Lower leg skin (tissue), 4 donors: ENCODE measurements at regions not wholly inside any gene's neighbourhood (a gene's known extent, or its start where the extent isn't known, plus 50 kb on each side); places are given as distances from the start of the nearest gene placed in this dataset.

Source experiments
- DNase-seq, 2 donors: peaks; one replicate each; pipeline ENCODE4 v3.0.0-alpha.2; 2019; ENCODE audit warnings: low spot score in 2 of 2
- H3K4me3 ChIP-seq: fragments of 200-600 bp; sonication (generic); 2 replicates; pipeline ENCODE4 v1.5.1; 2017; ENCODE audit warnings: mild to moderate bottlenecking, low read depth; ENCODE audit not compliant: poor library complexity, severe bottlenecking
- CTCF ChIP-seq, 3 donors: fragments of 450-650 bp; IDR thresholded peaks; one replicate each; pipeline ENCODE4 v1.5.1; 2016; ENCODE audit warnings: antibody characterized with exemption in 3 of 3, mild to moderate bottlenecking in 3 of 3, moderate library complexity in 2 of 3
- POLR2A ChIP-seq, 2 donors: fragments of 450-650 bp; IDR thresholded peaks; one replicate each; pipeline ENCODE4 v1.6.1; 2016 to 2017; ENCODE audit warnings: antibody characterized with exemption in 2 of 2, mild to moderate bottlenecking in 1 of 2, moderate library complexity in 1 of 2
- WGBS, 2 donors: methylation state at CpG; one replicate each; pipeline ENCODE4 v1.1.5; 2018; 5-methylcytosine and 5-hydroxymethylcytosine counted together
- intact Hi-C: fragments of 100-400 bp; cut with DNase I; formaldehyde crosslinking; loops from one replicate; pipeline ENCODE4 v1.15.0; 2023; ENCODE audit warnings: low total_unique reads

GRCh38 chr13:80196756-80197155 lies 144.2 kb downstream of the SPRY2 start:
- DNase-seq: no peak
- no peak overlapping the region for H3K4me3 ChIP-seq
- 66 to 68% methylated on average over 2 of the region's 2 CpGs for WGBS, 2 donors
- no peak for TF ChIP-seq CTCF (IDR thresholded peaks at IDR 0.05)
- no peak for TF ChIP-seq POLR2A (IDR thresholded peaks at IDR 0.05)
- intact Hi-C loops: no loop called here

- 80 to 81% methylated on average over 2 of the region's 2 CpGs for WGBS, 2 donors
- intact Hi-C loops: no loop called here
- no peak for DNase-seq
- TF ChIP-seq POLR2A (IDR thresholded peaks at IDR 0.05) (no peak), CTCF (IDR thresholded peaks at IDR 0.05) (no peak)
- no peak overlapping the region for H3K4me3 ChIP-seq
Measured at GRCh38 chr13:80195649-80196048, 145.3 kb downstream of the SPRY2 start.

- intact Hi-C loops: no loop called here
- 91 to 97% methylated on average over 11 of the region's 11 CpGs for WGBS, 2 donors
- DNase-seq: no peak
- no peak overlapping the region for H3K4me3 ChIP-seq
- no peak for TF ChIP-seq POLR2A (IDR thresholded peaks at IDR 0.05)
- no peak for TF ChIP-seq CTCF (IDR thresholded peaks at IDR 0.05)
Measured at GRCh38 chr13:80189889-80190597, 150.9 kb downstream of the SPRY2 start.

GRCh38 chr13:80180740-80181355 lies 160.1 kb downstream of the SPRY2 start:
- no peak overlapping the region for H3K4me3 ChIP-seq
- DNase-seq: no peak
- TF ChIP-seq CTCF (IDR thresholded peaks at IDR 0.05) (no peak), POLR2A (IDR thresholded peaks at IDR 0.05) (no peak)
- 84 to 90% methylated on average over 8 of the region's 8 CpGs for WGBS, 2 donors
- intact Hi-C loops: no loop called here

- 63 to 75% methylated on average over 3 of the region's 3 CpGs for WGBS, 2 donors
- TF ChIP-seq POLR2A (IDR thresholded peaks at IDR 0.05) (no peak), CTCF (IDR thresholded peaks at IDR 0.05) (no peak)
- DNase-seq: no peak
- H3K4me3 ChIP-seq: no peak overlapping the region
- intact Hi-C loops: no loop called here
Measured at GRCh38 chr13:80177327-80177726, 163.6 kb downstream of the SPRY2 start.
